Inflammatory macrophage (primary cell): ENCODE measurements at regions not wholly inside any gene's neighbourhood (a gene's known extent, or its start where the extent isn't known, plus 50 kb on each side); places are given as distances from the start of the nearest gene placed in this dataset.
"Not testable (repeated sequence)": the region's sequence is repeated elsewhere in the genome, so short reads cannot be mapped to it uniquely, and the experiment has no call there.

ENCODE experiments used
- DNase-seq, 2 donors: peaks; one replicate each; pipeline ENCODE4 v3.0.0-alpha.2; 2020 to 2022

DNA sequence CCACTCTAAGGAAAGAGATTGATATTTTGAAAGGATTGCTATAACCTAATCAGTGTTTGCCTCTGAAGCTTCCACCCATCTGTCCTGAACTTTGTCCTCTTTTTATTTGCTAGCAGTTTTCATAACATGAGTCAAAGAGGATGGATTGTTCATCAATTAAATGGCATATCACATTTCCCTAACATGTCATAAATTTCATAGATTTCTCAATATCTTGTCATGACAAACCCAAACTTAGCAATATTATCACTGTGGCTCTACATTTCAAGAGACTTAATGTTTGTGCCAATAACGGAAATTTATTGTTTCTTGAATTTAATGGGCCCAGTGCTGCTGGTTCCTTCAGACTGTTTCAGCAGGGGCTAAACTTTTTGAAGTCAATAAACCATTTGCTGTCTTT is 330.3 kb downstream of the CAAP1 start:
- DNase-seq, result no peak

DNA sequence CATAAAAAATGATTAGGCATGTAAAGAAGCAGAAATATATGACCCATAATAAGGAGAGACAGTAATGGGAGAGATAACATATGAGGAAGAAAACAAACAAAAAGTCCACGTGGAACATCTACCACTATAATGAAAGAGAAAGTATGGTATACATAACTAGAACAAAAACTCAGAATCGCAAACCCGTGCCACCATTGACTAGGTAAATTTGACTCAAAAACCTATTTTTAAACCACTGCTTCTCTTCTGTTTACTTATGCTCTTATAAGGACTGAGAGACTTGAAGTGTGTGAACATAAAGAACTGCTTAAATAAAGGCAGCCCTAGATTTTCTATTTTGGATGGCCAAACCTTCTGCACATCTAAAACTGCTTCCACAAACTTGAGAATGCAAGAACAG is 330.7 kb downstream of the CAAP1 start:
- DNase-seq, result no peak

DNA sequence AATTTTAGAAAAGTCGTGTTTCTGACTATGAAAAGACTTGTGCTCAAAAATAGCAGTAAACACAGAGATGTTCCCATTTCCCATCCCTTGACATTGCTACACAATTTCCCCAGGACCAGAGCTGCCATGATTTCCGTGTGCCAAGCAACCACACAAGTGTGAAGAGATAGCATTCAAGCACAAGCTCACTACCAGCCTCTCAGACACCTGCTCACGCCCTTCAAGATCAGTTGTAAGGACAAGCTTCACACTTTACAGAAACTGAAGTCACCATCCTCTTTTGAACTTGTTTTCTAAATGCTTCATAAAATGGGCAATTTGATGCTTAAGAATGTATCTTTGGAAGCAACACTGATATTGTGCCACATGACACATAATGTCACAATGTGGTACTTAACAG is 333.1 kb downstream of the CAAP1 start:
- no peak for DNase-seq

DNA sequence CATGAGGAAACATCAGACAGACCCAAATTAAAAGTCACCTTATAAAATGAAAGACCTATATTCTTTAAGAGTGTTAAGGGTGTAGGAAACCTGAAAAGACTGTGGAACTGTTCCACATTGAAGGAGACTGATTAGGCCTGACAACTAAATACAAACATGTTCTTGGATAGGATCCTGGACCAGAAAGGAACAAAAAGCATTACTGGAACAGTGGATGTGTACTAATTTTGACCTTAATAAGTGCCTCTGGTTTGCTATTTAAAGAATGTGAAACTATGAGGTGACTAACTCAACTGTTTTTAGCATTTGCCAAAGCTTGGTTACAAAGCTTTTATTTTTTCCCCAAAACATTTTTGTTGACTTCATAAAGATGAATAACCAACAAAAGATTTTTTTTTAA is 340.6 kb downstream of the CAAP1 start:
- no peak for DNase-seq

DNA sequence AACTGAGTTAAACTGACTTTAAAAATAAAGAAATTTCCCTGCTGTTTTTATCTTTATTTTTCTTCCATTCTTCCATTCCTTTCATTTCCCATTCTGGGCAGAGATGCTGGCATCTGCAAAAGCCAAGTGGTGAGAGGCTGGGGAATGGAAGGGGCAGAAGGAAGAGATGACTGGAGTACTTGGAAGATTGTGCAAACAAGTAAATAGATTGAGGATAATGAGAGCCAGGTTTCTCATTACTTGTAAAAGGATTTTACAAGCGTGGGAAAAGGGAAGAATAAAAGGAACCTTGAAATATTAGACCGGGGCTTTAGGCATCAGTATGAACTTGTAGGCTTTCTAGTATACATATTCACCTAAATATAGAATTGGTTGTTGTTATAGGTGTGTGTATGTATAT is 341.2 kb downstream of the CAAP1 start:
- DNase-seq, result no peak

DNA sequence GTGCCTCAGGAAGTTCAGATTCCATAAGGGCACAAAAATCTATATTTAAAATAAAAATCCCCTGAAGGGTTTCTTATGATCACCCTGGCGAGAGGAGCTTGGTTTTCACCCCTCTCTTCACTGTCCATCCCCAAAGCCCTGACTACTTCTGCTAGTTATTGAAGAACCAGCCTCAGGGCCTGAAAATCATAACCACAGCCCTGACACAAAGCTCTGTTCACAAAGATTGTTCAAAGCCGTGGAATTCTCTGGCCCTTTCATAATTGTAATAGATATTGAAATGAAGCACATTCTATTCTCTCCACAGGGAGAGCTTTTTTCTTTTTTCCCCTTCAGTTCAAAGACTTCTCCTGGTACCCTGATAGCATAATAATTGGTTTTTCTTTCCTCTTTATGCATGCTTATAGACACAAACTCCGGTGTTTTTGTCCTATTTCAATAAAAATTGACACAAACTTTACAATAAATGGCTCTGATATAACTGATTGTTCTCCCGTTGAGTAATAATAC is 343.8 kb downstream of the CAAP1 start:
- no peak for DNase-seq

DNA sequence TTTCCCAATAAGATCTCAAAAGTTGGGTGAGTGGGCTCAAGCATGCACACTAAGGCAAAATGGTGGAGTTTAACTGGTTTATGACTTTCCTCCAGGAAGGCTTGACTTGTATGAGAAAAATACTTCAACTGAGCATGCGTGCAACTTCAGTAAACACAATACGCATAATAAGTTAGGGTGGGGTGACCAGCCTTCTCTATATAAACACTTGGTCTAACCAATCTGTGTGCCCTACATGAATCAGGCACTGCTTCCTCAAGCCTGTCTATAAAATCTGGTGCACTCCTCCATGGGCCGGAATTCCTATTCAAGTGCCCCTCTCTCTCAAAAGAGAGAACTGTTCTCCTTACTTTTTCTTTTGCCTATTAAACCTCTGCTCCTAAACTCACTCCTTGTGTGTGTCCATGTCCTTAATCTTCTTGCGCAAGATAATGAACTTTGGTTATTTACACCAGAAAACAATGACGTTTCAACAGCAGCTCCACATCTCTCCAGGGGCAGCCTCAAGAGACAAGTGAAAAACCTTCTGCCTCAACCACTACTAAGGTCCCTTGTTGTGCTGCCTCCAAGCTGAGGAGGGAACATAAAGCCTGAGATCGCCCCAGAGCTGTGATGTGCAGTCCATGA is 352.6 kb downstream of the CAAP1 start:
- DNase-seq, result no peak

DNA sequence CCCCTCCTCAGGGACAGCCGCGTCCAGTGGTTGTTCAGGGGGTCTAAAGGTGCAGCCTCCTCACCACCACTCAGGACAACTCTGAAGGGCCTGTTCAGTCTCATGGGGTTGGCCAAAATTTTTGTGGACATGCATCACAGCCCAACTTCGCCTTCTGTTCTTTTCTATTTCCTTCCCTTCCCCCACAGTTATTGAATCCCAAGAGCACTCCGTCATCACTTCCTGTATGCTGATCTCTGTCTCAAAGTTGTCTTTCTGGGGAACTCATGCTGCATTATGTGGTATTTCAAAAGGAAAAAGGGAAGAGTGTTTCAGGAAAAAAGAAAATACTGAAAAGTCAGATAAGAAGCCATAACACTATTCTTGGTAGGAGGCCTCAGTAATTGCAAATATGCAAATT is 355.4 kb downstream of the CAAP1 start:
- no peak for DNase-seq

DNA sequence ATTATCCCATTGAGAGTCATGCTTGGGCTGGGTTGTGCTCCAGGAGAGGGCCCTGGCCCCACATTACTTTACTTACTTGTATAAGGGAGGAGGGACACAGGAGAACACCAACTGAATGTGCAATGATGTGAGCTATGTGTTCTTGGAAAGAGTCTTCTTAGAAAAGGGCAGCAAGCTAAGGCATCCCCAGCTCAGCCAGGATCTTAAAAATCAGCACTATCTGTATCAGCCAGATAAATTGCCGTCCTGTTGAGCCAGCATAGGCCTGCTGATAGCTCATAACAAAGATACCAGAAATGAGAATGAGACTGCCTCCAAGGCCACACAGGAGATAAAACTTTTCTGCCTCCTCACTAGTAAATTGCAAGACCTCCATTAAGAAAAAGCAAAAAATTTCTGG is 357.5 kb downstream of the CAAP1 start:
- DNase-seq, result no peak

DNA sequence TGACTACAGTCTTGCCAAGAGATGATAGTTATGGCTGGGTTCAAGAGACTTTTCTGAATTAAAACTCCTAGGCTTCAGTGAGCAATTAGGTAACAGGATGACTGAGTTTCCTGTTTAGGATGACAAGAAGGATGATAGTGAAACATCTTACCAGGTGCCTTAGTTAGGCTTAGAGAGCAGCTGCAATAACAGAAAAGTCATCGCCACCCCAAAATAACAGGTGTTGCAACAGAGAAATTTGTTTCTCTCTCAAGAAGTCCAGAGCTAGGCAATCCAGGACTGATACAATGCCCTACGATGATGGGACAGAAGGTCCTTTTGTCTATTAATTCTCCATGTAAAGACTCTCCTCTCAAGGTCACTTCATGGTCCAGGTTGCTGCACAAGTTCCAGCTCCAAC is 361.8 kb downstream of the CAAP1 start:
- DNase-seq, result no peak

DNA sequence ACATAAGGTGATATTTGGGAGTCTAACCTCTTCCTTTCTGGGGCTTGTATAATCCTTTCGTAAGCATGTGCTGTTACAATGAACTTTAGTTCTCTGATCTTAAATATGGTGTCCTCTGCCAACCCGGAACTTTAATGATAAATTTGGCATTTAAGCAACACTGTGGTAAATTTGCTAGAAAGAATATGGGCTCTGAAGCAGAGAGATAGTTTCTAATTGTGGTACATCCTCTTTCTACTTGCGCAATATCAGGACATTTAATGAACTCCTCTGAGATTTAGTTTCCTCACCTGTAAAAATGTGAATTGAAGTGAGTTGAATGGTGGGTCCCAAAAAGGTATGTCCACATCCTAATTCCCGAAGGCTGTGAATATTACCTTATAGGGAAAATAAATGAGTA is 364.7 kb downstream of the CAAP1 start:
- no peak for DNase-seq

DNA sequence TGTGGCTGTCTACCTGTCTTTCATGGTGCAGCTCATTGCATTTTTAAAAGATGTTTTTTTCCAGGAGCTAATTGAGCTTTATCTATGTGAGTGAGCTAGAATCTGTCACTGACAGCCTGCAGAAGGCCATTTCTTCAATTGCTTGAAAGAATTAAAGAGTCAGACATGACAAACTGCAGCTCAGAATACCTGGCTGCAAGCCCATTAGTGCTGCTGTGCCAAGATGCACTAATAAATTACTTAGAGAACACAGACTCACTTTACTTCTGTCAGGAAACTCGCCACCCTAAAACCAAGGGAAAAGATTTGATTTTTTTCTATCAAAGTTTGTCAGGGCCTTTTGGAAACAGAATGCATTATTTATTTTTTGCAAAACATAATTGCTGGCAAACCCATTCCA is 368.3 kb downstream of the CAAP1 start:
- no peak for DNase-seq

DNA sequence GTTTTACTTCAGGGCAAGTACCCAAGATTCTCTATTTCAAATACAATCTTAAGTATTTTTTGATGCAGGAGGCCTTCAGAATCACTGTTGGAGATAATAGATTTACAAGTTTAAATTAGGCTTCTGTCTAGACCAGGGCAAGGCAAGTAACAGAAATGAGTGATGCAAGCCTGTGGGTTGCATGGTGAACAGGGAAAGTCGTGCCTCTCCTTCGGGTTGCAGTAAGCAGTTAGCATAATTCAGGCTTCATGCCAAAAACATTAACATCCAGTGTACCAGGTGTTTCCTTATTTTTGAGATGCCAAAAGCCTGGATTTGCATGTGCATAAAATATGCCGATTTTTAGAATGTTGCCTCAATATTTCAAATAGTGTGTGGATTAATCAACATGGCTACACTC is 369.0 kb downstream of the CAAP1 start:
- DNase-seq, result no peak

DNA sequence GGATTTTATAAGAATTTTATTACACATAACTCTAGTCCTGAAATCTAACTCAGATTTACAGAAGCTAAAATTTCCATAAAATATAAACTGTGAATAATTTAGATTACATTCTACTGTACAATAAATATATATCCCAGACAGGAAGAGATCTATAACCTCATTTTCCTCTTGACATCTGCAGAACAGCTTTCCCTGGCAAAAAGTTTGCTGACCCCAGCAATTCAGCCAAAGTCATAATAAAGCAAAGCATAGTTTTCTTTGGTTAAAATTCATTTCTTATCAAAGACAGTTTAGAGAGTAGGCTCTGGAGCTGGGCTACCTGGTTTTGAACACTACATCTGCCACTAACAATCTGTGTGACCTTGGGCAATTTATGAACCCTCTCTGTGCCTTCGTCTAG is 372.5 kb downstream of the CAAP1 start:
- DNase-seq, result no peak

DNA sequence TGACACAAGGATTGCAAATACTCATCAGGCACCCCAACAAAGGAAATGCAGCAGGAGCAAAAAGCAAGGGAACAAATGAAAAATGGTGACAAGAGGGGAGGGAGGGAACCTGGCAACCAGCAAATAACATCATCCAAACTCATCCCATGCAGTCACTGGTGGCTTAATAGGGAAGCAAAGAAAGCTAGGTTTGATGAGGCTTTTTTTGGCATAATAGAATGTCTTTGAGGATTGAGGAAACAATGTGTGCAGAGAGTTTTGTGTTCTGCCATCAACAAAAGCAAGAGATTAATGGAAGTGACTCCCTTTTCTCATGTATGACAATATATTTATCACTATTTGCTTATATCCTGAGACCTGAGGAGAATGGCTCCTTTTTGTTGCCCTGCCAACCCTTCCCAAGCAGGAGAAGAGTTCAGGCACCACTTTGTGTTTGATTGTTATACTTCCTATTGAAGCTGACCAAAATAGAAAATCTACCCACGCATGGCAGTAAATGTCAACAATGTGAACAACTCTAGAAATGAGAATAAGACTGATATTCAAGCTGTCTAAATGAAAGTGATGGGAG is 375.7 kb downstream of the CAAP1 start:
- DNase-seq, result no peak

DNA sequence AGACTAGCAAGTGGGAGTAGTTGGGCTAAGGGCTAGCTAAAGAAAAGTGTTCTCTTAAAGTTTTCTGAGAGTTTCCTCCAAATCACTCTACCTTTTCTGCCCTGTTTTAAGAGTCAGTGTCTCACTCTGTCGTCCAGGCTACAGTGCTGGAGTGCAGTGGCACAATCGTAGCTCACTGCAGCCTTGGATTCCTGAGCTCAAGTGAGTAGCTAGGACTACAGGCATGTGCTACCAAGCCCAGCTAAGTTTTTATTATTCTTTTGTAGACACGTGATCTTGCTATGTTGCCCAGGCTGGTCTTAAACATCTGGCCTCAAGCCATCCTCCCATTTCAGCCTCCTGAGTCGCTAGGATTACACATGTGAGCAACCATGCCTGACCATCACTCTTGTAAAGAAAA is 378.9 kb downstream of the CAAP1 start:
- no peak for DNase-seq

DNA sequence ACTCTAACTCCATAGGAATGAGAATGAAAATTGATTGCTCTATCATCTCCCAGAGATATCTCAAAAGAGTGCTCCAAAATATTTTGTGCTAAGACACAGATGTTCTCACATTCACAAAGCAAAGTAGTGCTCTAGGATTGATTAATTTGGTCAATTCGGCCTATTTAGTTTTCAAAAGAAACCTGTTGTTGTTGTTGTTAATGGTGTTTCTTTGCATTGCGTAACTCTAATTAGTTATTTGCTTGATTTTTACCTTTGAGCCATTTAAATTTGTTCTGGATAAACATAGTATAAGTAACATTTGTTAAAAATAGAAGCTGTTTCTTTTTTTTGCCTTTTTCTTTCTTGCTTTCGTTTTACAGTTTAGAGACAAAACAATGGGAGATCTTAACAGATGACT is 382.5 kb downstream of the CAAP1 start:
- DNase-seq, result no peak

DNA sequence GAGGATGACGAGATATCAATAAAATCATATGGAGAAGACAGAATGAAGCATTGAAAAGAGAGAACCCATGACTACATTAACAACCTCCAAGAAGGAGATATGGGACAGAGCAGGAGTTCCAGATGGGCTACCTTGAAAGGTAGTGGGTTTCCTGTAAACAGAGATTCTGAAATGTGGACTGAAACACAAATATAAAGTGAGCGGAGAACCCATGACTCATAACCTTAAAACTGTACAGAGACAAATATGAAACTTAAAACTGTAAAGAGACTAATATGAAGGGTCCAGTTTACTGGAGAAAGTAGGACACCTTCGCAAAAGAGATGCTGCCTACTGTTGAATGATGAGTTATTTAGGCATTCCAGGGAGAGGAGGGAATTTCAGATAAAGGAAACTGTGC is 383.7 kb downstream of the CAAP1 start:
- DNase-seq, result no peak

DNA sequence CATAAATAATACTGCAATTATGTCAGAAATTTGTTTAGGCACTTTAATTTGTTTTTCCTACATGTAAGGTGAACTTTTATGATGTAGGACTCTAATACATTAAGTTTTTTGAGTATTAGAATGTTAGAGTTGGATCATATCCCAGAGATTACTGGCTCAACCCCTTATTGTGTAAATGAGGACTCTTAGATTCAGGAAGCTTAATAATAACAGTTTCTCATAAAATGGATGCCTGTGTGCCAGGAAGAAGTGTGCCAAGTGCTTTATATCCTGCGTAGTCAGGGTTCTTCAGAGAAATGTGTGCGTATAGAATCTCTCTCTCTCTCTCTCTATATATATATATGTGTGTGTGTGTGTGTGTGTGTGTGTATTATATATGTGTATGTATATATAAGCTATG is 388.5 kb downstream of the CAAP1 start:
- DNase-seq, result no peak

DNA sequence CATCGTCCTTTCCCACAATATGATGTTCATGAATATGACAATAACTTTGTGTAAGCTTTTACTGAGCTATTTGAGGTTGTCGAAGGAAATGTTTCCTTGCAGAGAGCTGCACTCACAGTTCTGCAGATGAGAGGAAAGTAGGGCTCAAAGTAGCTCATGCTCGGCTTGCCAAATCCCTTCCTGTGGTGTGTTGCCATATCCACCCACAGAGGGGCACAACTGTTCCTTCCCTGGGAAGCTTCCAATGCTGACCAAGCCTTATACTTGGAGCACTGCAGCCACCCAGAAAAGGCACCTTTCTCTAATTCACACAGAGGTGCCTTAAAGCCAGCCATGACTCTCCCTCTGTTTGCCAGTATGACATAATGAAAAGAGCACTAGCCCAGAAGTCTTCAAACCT is 390.3 kb downstream of the CAAP1 start:
- no peak for DNase-seq

DNA sequence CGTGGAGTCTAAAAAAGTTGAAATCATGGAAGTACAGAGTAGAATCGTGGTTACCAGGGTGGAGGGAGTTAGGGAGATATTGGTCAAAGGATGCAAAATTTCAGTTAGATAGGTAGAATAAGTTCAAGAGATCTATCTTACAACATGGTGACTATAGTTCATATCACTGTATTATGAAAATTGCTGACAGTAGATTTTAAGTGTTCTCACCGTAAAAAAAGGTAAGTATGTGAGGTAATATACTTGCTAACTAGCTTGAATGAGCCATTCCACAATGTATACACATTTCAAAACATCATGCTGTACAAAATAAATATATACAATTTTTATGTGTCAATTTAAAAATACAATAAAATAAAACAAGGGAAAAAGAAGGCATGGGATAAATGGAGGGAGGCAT is 392.1 kb downstream of the CAAP1 start:
- DNase-seq, result no peak

DNA sequence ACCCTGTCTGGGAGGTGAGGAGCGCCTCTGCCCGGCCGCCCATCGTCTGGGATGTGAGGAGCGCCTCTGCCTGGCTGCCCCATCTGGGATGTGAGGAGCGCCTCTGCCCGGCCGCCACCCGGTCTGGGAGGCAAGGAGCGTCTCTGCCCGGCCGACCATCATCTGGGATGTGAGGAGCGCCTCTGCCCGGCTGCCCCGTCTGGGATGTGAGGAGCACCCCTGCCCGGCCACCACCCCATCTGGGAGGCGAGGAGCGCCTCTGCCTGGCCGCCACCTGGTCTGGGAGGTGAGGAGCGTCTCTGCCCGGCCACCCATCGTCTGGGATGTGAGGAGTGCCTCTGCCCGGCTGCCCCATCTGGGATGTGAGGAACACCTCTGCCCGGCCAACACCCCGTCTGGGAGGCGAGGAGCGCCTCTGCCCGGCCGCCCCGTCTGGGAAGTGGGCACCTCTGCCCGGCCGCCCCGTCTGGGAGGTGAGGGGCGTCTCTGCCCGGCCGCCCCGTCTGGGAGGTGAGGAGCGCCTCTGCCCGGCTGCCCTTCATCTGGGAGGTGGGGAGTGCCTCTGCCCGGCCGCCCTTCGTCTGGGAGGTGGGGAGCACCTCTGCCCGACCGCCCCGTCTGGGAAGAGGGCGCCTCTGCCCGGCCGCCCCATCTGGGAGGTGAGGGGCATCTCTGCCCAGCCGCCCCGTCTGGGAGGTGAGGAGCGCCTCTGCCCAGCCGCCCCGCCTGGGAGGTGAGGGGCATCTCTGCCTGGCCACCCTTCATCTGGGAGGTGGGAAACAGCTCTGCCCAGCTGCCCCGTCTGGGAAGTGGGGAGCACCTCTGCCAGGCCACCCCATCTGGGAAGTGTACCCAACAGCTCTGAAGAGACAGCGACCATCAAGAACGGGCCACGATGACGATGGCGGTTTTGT is 399.7 kb downstream of the CAAP1 start:
- DNase-seq, result not testable (repeated sequence)

DNA sequence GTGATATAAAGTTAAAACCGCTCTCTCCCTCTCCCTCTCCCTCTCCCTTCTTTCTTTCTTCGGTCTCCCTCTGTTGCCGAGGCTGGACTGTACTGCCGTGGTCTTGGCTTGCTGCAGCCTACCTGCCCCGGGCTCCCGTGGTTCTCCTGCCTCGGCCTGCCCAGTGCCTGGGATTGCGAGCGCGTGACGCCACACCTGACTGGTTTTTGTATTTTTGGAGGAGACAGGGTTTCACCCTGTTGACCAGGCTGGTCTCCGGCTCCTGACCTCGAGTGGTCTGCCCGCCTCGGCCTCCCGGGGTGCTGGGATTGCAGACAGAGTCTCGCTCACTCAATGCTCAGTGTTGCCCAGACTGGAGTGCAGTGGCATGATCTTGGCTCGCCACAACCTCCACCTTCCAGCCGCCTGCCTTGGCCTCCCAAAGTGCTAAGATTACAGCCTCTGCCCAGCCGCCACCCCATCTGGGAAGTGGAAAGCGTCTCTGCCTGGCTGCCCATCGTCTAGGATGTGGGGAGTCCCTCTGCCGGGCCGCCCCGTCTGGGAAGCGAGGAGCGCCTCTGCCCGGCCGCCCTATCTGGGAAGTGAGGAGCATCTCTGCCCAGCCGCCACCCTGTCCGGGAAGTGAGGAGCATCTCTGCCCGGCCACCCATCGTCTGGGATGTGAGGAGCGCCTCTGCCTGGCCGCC is 400.5 kb downstream of the CAAP1 start:
- DNase-seq, result not testable (repeated sequence)
